H9 (cell line): ENCODE measurements at regions not wholly inside any gene's neighbourhood (a gene's known extent, or its start where the extent isn't known, plus 50 kb on each side); places are given as distances from the start of the nearest gene placed in this dataset.

ENCODE experiments used
- DNase-seq: peaks from one replicate; pipeline ENCODE4 v3.0.0-alpha.2; 2017
- H2AFZ ChIP-seq: one replicate; pipeline ENCODE4 v1.6.1; 2013; ENCODE audit warnings: mild to moderate bottlenecking, low read length, control low read depth, moderate library complexity
- H2AK5ac ChIP-seq: 2 replicates; pipeline ENCODE4 v1.6.1; 2013; ENCODE audit warnings: low read length, control low read depth, mixed read lengths; ENCODE audit not compliant: insufficient read length
- H2BK120ac ChIP-seq: one replicate; pipeline ENCODE4 v1.6.1; 2013; ENCODE audit warnings: low read depth, mild to moderate bottlenecking, low read length, control low read depth, inconsistent platforms; ENCODE audit not compliant: poor library complexity, severe bottlenecking
- H2BK12ac ChIP-seq: 2 replicates; pipeline ENCODE4 v1.6.1; 2013; ENCODE audit warnings: low read length, control low read depth, mixed read lengths, low read depth; ENCODE audit not compliant: insufficient read length
- H2BK15ac ChIP-seq: 2 replicates; pipeline ENCODE4 v1.6.1; 2013; ENCODE audit warnings: low read depth, low read length, control low read depth
- H2BK20ac ChIP-seq: one replicate; pipeline ENCODE4 v1.6.1; 2013; ENCODE audit warnings: low read depth, mild to moderate bottlenecking, low read length, control low read depth, inconsistent platforms; ENCODE audit not compliant: poor library complexity, severe bottlenecking
- H2BK5ac ChIP-seq: 2 replicates; pipeline ENCODE4 v1.6.1; 2013; ENCODE audit warnings: low read length, control low read depth, mixed read lengths; ENCODE audit not compliant: insufficient read length
- H3K14ac ChIP-seq: 2 replicates; pipeline ENCODE4 v1.6.1; 2013; ENCODE audit warnings: low read length, control low read depth; ENCODE audit not compliant: insufficient read depth
- H3K18ac ChIP-seq: 2 replicates; pipeline ENCODE4 v1.6.1; 2013; ENCODE audit warnings: low read depth, mild to moderate bottlenecking, mixed read lengths, low read length, control low read depth; ENCODE audit not compliant: insufficient read length
- H3K23ac ChIP-seq: 2 replicates; pipeline ENCODE4 v1.6.1; 2013; ENCODE audit warnings: low read length, control low read depth, mixed read lengths, low read depth; ENCODE audit not compliant: insufficient read length
- H3K23me2 ChIP-seq: 2 replicates; pipeline ENCODE4 v1.6.1; 2013; ENCODE audit warnings: low read depth, mild to moderate bottlenecking, mixed read lengths, low read length, control low read depth; ENCODE audit not compliant: insufficient read length, poor library complexity, severe bottlenecking
- H3K27ac ChIP-seq: 2 replicates; pipeline ENCODE4 v1.5.1; 2013; ENCODE audit warnings: low read length, control low read depth, mixed read lengths, low read depth; ENCODE audit not compliant: insufficient read length
- H3K27me3 ChIP-seq: 2 replicates; pipeline ENCODE4 v1.6.1; 2013; ENCODE audit warnings: low read length, control low read depth, inconsistent platforms; ENCODE audit not compliant: insufficient read depth
- H3K4ac ChIP-seq: 2 replicates; pipeline ENCODE4 v1.6.1; 2013; ENCODE audit warnings: low read depth, mild to moderate bottlenecking, control low read depth, inconsistent platforms, low read length, moderate library complexity
- H3K4me1 ChIP-seq: 2 replicates; pipeline ENCODE4 v1.6.1; 2013; ENCODE audit warnings: low read length, control low read depth, inconsistent platforms; ENCODE audit not compliant: insufficient read depth
- H3K4me2 ChIP-seq: 2 replicates; pipeline ENCODE4 v1.6.1; 2013; ENCODE audit warnings: low read length, control low read depth, mixed read lengths; ENCODE audit not compliant: insufficient read length, insufficient read depth
- H3K56ac ChIP-seq: 2 replicates; pipeline ENCODE4 v1.6.1; 2013; ENCODE audit warnings: low read depth, mild to moderate bottlenecking, mixed read lengths, low read length, control low read depth; ENCODE audit not compliant: insufficient read length
- H3K79me1 ChIP-seq: 2 replicates; pipeline ENCODE4 v1.6.1; 2013; ENCODE audit warnings: low read depth, mild to moderate bottlenecking, moderate library complexity, low read length, control low read depth, inconsistent platforms; ENCODE audit not compliant: insufficient read depth, poor library complexity, severe bottlenecking
- H3K79me2 ChIP-seq: 2 replicates; pipeline ENCODE4 v1.6.1; 2013; ENCODE audit warnings: low read length, control low read depth, inconsistent platforms; ENCODE audit not compliant: insufficient read depth
- H3K9ac ChIP-seq: 2 replicates; pipeline ENCODE4 v1.6.1; 2013; ENCODE audit warnings: low read length, control low read depth, mixed read lengths; ENCODE audit not compliant: insufficient read length; ENCODE audit errors: extremely low read depth
- H3K9me3 ChIP-seq: one replicate; pipeline ENCODE4 v1.6.1; 2013; ENCODE audit warnings: low read depth, low read length, inconsistent platforms; ENCODE audit not compliant: control insufficient read depth
- H3T11ph ChIP-seq: one replicate; pipeline ENCODE4 v1.6.1; 2013; ENCODE audit warnings: mild to moderate bottlenecking, low read length, control low read depth, inconsistent platforms
- H4K20me1 ChIP-seq: one replicate; pipeline ENCODE4 v1.6.1; 2013; ENCODE audit not compliant: control insufficient read depth, insufficient read length, insufficient read depth
- H4K5ac ChIP-seq: 2 replicates; pipeline ENCODE4 v1.6.1; 2013; ENCODE audit warnings: low read depth, mild to moderate bottlenecking, mixed read lengths, low read length, control low read depth; ENCODE audit not compliant: insufficient read length
- H4K8ac ChIP-seq: replicated peaks from 2 replicates; pipeline ENCODE4 v1.6.1; 2013; ENCODE audit warnings: low read length, control low read depth, mixed read lengths, low read depth; ENCODE audit not compliant: insufficient read length
- H4K91ac ChIP-seq: 2 replicates; pipeline ENCODE4 v1.6.1; 2013; ENCODE audit warnings: low read depth, mild to moderate bottlenecking, moderate library complexity, mixed read lengths, low read length, control low read depth; ENCODE audit not compliant: insufficient read length
- H3K27ac Mint-ChIP-seq, 3 experiments: 2 replicates in 2 of 3; 3 replicates in 1 of 3; pipeline ENCODE4 v1.8.0; 2020 to 2021; ENCODE audit warnings: mixed read lengths in 3 of 3, mild to moderate bottlenecking in 1 of 3, moderate library complexity in 1 of 3
- H3K27me3 Mint-ChIP-seq: 2 replicates; pipeline ENCODE4 v1.8.0; 2021; ENCODE audit warnings: low read depth, mild to moderate bottlenecking, moderate library complexity, mixed read lengths
- H3K36me3 Mint-ChIP-seq, 3 experiments: 2 replicates in 2 of 3; 3 replicates in 1 of 3; pipeline ENCODE4 v1.8.0; 2020 to 2021; ENCODE audit warnings: low read depth in 3 of 3, mixed read lengths in 3 of 3; ENCODE audit not compliant: insufficient read depth in 1 of 3
- H3K4me1 Mint-ChIP-seq, 2 experiments: 2 replicates each; pipeline ENCODE4 v1.8.0; 2020; ENCODE audit warnings: mixed read lengths in 2 of 2
- H3K4me3 Mint-ChIP-seq, 2 experiments: 2 replicates in 1 of 2; 3 replicates in 1 of 2; pipeline ENCODE4 v1.8.0; 2020 to 2021; ENCODE audit warnings: mild to moderate bottlenecking in 2 of 2, mixed read lengths in 2 of 2, moderate library complexity in 1 of 2
- H3K9me3 Mint-ChIP-seq, 2 experiments: 2 replicates in 1 of 2; 3 replicates in 1 of 2; pipeline ENCODE4 v1.8.0; 2020; ENCODE audit warnings: mild to moderate bottlenecking in 2 of 2, mixed read lengths in 2 of 2, moderate library complexity in 1 of 2
- TF ChIP-seq, protein P1 (sequence below): fragments of 200-600 bp; sonication (generic); conservative IDR thresholded peaks from 3 replicates; pipeline ENCODE4 v1.8.0; 2021; ENCODE audit warnings: antibody characterized with exemption, mild to moderate bottlenecking

GRCh38 chr1:59243550-59243949 lies 53.3 kb upstream of the FGGY start:
- Histone ChIP-seq H3T11ph (no peak overlapping the region), H3K79me2 (no peaks in the 10 kb centered on the region), H2BK15ac (no peak overlapping the region), H2BK20ac (no peak overlapping the region), H3K27ac (no peak overlapping the region), H3K18ac (no peak overlapping the region), H3K4me2 (no peak overlapping the region), H3K9ac (no peak overlapping the region), H2BK120ac (no peak overlapping the region), H3K27me3 (no peaks in the 10 kb centered on the region), H3K79me1 (no peaks in the 10 kb centered on the region), H2BK5ac (no peak overlapping the region), H3K14ac (no peak overlapping the region), H3K23me2 (no peaks in the 10 kb centered on the region), H3K9me3 (no peaks in the 10 kb centered on the region), H4K5ac (no peak overlapping the region), H4K8ac (no peak overlapping the region), H3K4ac (no peak overlapping the region), H2AK5ac (no peak overlapping the region), H4K91ac (no peak overlapping the region), H3K4me1 (no peaks in the 10 kb centered on the region), H3K23ac (no peak overlapping the region), H2AFZ (no peak overlapping the region), H4K20me1 (no peaks in the 10 kb centered on the region), H2BK12ac (no peak overlapping the region), H3K56ac (no peak overlapping the region)
- H3K27ac Mint-ChIP-seq = no peak overlapping the region; a peak in 1 of 7 replicates
- peaks cover 0 to 13% (median 10%) of the 10 kb centered on the region in 3 experiments; a peak in 5 of 7 replicates for H3K36me3 Mint-ChIP-seq
- TF ChIP-seq, protein P1, sequence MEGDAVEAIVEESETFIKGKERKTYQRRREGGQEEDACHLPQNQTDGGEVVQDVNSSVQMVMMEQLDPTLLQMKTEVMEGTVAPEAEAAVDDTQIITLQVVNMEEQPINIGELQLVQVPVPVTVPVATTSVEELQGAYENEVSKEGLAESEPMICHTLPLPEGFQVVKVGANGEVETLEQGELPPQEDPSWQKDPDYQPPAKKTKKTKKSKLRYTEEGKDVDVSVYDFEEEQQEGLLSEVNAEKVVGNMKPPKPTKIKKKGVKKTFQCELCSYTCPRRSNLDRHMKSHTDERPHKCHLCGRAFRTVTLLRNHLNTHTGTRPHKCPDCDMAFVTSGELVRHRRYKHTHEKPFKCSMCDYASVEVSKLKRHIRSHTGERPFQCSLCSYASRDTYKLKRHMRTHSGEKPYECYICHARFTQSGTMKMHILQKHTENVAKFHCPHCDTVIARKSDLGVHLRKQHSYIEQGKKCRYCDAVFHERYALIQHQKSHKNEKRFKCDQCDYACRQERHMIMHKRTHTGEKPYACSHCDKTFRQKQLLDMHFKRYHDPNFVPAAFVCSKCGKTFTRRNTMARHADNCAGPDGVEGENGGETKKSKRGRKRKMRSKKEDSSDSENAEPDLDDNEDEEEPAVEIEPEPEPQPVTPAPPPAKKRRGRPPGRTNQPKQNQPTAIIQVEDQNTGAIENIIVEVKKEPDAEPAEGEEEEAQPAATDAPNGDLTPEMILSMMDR = no peak
- peaks cover 11 to 17% of the 10 kb centered on the region in 2 experiments; a peak in 4 of 5 replicates for H3K9me3 Mint-ChIP-seq
- H3K27me3 Mint-ChIP-seq = peaks cover 2% of the 10 kb centered on the region; the same call in 1 of the 2 replicates
- peaks cover 0 to 4% of the 10 kb centered on the region in 2 experiments; a peak in 1 of 4 replicates for H3K4me1 Mint-ChIP-seq
- H3K4me3 Mint-ChIP-seq = no peak overlapping the region
- DNase-seq = no peak
